ENCODE measurements at regions not wholly inside any gene's neighbourhood (a gene's known extent, or its start where the extent isn't known, plus 50 kb on each side); places are given as distances from the start of the nearest gene placed in this dataset.
"Not testable (repeated sequence)": the region's sequence is repeated elsewhere in the genome, so short reads cannot be mapped to it uniquely, and the experiment has no call there.

DNA sequence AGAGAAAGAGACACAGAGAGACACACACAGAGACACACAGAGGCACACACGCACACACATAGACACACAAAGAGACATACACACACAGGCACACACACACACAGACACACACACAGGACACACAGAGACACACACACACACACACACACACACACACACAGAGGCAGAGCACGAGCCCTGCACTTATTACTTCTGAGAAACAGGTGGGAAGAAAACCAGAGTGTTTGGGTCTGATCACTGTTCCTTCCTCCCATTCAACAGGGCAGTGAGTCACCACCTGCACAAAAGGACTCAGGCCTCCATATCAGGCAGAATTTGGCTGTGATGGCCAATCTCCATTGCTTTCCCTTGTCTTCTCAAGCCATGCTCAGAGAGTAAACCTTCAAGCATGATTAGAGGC lies 285.0 kb downstream of the ANAPC1 start:
- not testable (repeated sequence) for TF ChIP-seq CTCF, POLR2A (IDR thresholded peaks at IDR 0.05)

All from esophagus squamous epithelium (tissue), 4 donors.